Upper lobe of right lung (tissue), 1 donor: ENCODE measurements at regions not wholly inside any gene's neighbourhood (a gene's known extent, or its start where the extent isn't known, plus 50 kb on each side); places are given as distances from the start of the nearest gene placed in this dataset.

Source experiments
- ATAC-seq: fragments of 200-7000 bp; cut with Tn5 transposase; one replicate; pipeline ENCODE4 v1.9.1; 2020; ENCODE audit warnings: mild to moderate bottlenecking, moderate library complexity
- DNase-seq: peaks from one replicate; pipeline ENCODE4 v3.0.0-alpha.2; 2020
- H3K27ac ChIP-seq: fragments of 200-600 bp; one replicate; pipeline ENCODE4 v1.8.0; 2022
- H3K27me3 ChIP-seq: fragments of 200-600 bp; one replicate; pipeline ENCODE4 v1.8.0; 2022; ENCODE audit warnings: mild to moderate bottlenecking
- H3K36me3 ChIP-seq: fragments of 200-600 bp; one replicate; pipeline ENCODE4 v1.8.0; 2022
- H3K4me1 ChIP-seq: fragments of 200-600 bp; one replicate; pipeline ENCODE4 v1.8.0; 2022
- H3K4me3 ChIP-seq: fragments of 200-600 bp; one replicate; pipeline ENCODE4 v1.8.0; 2022; ENCODE audit warnings: mild to moderate bottlenecking
- H3K9me3 ChIP-seq: fragments of 200-600 bp; one replicate; pipeline ENCODE4 v1.8.0; 2022
- CTCF ChIP-seq: fragments of 200-600 bp; IDR thresholded peaks from one replicate; pipeline ENCODE4 v1.8.0; 2022; ENCODE audit warnings: antibody characterized with exemption
- intact Hi-C: fragments of 100-400 bp; cut with DNase I; formaldehyde crosslinking; loops from one replicate; pipeline ENCODE4 v1.11.0; 2022
- donor health status: DM: no; HTN: yes; CAD: no; lungs with severe emphysema.

- no peak overlapping the region for H3K27ac ChIP-seq
- DNase-seq = no peak
- intact Hi-C loops = no loop called here
- H3K9me3 ChIP-seq = no peaks in the 10 kb centered on the region
- H3K4me1 ChIP-seq = no peaks in the 10 kb centered on the region
- TF ChIP-seq CTCF = no peak
- H3K36me3 ChIP-seq = no peaks in the 10 kb centered on the region
- H3K27me3 ChIP-seq = no peaks in the 10 kb centered on the region
- ATAC-seq = no peak
- no peak overlapping the region for H3K4me3 ChIP-seq
Measured at GRCh38 chr3:65303431-65303830, 615.6 kb upstream of the ADAMTS9 start.

GRCh38 chr3:65291448-65292125 lies 603.8 kb upstream of the ADAMTS9 start:
- Histone ChIP-seq H3K36me3 (no peaks in the 10 kb centered on the region), H3K27me3 (no peaks in the 10 kb centered on the region), H3K4me3 (no peak overlapping the region), H3K9me3 (no peaks in the 10 kb centered on the region), H3K27ac (no peak overlapping the region), H3K4me1 (no peaks in the 10 kb centered on the region)
- intact Hi-C loops = no loop called here
- TF ChIP-seq CTCF = no peak
- DNase-seq = no peak
- ATAC-seq = no peak

- Histone ChIP-seq H3K27me3 (no peaks in the 10 kb centered on the region), H3K4me1 (no peaks in the 10 kb centered on the region)
- no peak for TF ChIP-seq CTCF
Measured at GRCh38 chr3:65288776-65289175, 601.0 kb upstream of the ADAMTS9 start.

GRCh38 chr3:65285956-65286355 lies 598.2 kb upstream of the ADAMTS9 start:
- no peak for DNase-seq
- H3K9me3 ChIP-seq = no peaks in the 10 kb centered on the region
- H3K4me1 ChIP-seq = no peaks in the 10 kb centered on the region
- no peak for TF ChIP-seq CTCF
- intact Hi-C loops = no loop called here
- no peak for ATAC-seq
- H3K4me3 ChIP-seq = no peak overlapping the region
- H3K36me3 ChIP-seq = no peaks in the 10 kb centered on the region
- no peak overlapping the region for H3K27ac ChIP-seq
- no peaks in the 10 kb centered on the region for H3K27me3 ChIP-seq

More at GRCh38 chr3:65288776-65289175, 601.0 kb upstream of the ADAMTS9 start:
- ATAC-seq (no peak), DNase-seq (no peak)
- Histone ChIP-seq H3K36me3 (no peaks in the 10 kb centered on the region), H3K4me3 (no peak overlapping the region), H3K27ac (no peak overlapping the region), H3K9me3 (no peaks in the 10 kb centered on the region)
- intact Hi-C loops = no loop called here

- H3K36me3 ChIP-seq = no peaks in the 10 kb centered on the region
- DNase-seq (no peak), ATAC-seq (no peak)
- no peaks in the 10 kb centered on the region for H3K27me3 ChIP-seq
- no peak overlapping the region for H3K4me3 ChIP-seq
- H3K4me1 ChIP-seq = no peaks in the 10 kb centered on the region
- H3K9me3 ChIP-seq = no peaks in the 10 kb centered on the region
- TF ChIP-seq CTCF = no peak
- intact Hi-C loops = no loop called here
- no peak overlapping the region for H3K27ac ChIP-seq
Measured at GRCh38 chr3:65284961-65285360, 597.2 kb upstream of the ADAMTS9 start.

GRCh38 chr3:65284546-65284945 lies 596.7 kb upstream of the ADAMTS9 start:
- intact Hi-C loops = no loop called here
- no peak for ATAC-seq
- Histone ChIP-seq H3K4me1 (no peaks in the 10 kb centered on the region), H3K4me3 (no peak overlapping the region), H3K36me3 (no peaks in the 10 kb centered on the region), H3K27me3 (no peaks in the 10 kb centered on the region), H3K27ac (no peak overlapping the region), H3K9me3 (no peaks in the 10 kb centered on the region)
- DNase-seq = no peak
- TF ChIP-seq CTCF = no peak
